HL-60 (cell line): ENCODE measurements at regions not wholly inside any gene's neighbourhood (a gene's known extent, or its start where the extent isn't known, plus 50 kb on each side); places are given as distances from the start of the nearest gene placed in this dataset.

ENCODE experiments used
- CTCF ChIP-seq: IDR thresholded peaks from one replicate; pipeline ENCODE4 v1.5.1; 2011; ENCODE audit warnings: low read length, control low read depth, inconsistent platforms; ENCODE audit not compliant: insufficient read depth
- GABPA ChIP-seq: IDR thresholded peaks from 2 replicates; pipeline ENCODE4 v1.6.1; 2012; ENCODE audit warnings: low read depth
- POLR2AphosphoS5 ChIP-seq: IDR thresholded peaks from 2 replicates; pipeline ENCODE4 v1.6.1; 2012; ENCODE audit warnings: low read depth
- REST ChIP-seq: IDR thresholded peaks from 2 replicates; pipeline ENCODE4 v1.6.1; 2012; ENCODE audit warnings: low read depth; ENCODE audit not compliant: insufficient replicate concordance

DNA sequence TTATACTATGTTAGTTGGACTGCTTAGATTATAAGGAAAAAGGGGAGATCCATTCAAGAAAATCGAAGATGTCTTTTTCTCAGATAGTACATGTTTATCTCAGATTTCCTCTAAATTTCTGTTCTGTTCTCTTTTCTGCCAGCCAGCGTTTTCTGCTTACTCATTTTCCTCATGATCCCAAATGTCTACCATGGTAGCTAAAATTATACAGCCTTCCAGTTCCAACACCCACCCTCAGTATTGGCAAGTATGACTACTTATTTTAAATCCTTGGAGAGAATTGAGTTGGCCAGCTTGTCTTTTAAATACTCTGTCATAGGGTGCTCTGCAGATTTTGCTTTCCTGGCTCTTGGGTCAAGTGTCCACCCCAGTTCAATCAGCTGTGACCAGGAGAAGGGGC, 95.7 kb upstream of the PLXNA2 start:
- TF ChIP-seq CTCF (no peak), GABPA (no peak), POLR2AphosphoS5 (no peak), REST (no peak)
